GM19043 (cell line): ENCODE measurements at regions not wholly inside any gene's neighbourhood (a gene's known extent, or its start where the extent isn't known, plus 50 kb on each side); places are given as distances from the start of the nearest gene placed in this dataset.
"Not testable (repeated sequence)": the region's sequence is repeated elsewhere in the genome, so short reads cannot be mapped to it uniquely, and the experiment has no call there.

ENCODE experiments used
- ATAC-seq: cut with Tn5 transposase; IDR thresholded peaks from one replicate; pipeline ENCODE4 v1.9.1; 2021; ENCODE audit warnings: low read depth; ENCODE audit not compliant: unreplicated experiment

DNA sequence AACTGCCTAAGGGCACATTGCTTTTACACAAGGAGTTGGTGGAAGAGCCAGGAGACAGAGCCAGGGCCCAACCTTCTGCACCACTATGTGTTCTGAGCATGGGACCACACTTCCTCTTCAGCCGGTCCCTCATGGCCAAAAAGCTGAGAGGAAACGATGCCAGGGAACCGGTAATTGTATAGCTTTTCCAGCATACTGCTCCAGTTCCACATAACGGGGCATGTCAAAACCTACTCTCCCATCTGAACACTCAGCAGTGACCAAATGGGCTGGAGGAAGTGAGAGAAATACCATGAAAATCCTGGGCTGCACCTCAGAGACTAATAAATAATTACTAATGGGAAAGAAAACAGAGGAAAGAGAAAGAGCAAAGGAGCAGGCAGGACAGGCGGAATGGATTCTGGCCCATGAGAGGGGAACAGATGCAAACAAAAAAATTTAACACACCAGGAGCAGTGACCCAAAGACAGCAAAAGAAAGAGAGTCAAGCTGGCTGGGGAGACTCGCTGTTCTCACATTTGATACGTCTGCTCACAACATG, 52.0 kb upstream of the BMP2 start:
- no peak for ATAC-seq

DNA sequence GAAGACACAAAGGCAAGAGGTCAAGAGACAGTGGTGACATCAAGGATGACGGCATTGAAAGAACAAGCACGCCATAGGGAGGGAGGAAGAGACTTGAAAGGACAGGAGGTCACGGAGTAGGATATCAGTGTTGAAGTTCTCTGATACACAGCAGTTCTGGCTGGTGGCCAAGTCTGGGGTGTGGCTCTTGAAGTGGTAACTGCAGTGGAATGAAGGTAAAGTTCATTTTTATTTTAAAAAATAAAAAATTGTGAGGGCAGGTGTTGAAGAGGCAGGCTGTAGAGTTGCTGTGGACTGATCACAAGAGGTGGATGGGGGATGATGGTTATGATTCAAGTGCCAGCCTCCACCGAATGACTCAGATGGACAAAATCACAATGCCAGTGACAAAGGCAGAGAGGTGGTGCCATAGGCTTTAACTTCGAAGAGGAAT, 53.2 kb upstream of the BMP2 start:
- no peak for ATAC-seq

DNA sequence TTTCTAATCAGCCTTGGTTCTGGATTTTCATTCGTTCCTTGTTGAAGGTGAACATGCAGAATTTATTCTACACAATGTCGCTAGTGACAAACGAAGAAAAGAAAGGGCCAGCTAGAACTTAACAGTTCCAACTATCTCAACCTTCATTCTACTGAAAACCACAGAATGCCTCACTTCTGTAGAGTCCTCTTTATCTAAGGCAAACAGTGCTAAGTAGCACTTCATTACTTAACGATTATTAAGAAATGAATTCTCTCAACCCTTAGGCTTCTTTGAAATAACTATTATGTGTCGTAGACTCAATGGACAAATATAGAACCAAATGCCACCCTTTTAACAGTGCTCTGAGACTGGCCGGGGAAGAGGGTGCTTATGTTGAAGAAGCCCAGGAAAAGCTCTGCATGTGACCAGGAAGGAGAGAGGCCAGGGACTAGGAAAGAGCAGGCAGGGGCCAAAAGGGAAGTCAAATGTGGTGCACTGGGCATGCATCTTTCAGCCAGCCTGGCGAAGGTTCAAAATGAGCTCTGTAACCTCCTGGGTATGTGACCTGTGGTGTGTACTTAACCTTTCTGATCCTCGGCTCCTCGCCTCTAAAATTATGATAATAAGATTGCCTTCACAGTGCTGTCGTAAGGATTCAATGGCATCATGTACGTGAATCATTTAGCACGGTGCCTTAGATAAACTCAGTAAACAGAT, 55.4 kb upstream of the BMP2 start:
- no peak for ATAC-seq

DNA sequence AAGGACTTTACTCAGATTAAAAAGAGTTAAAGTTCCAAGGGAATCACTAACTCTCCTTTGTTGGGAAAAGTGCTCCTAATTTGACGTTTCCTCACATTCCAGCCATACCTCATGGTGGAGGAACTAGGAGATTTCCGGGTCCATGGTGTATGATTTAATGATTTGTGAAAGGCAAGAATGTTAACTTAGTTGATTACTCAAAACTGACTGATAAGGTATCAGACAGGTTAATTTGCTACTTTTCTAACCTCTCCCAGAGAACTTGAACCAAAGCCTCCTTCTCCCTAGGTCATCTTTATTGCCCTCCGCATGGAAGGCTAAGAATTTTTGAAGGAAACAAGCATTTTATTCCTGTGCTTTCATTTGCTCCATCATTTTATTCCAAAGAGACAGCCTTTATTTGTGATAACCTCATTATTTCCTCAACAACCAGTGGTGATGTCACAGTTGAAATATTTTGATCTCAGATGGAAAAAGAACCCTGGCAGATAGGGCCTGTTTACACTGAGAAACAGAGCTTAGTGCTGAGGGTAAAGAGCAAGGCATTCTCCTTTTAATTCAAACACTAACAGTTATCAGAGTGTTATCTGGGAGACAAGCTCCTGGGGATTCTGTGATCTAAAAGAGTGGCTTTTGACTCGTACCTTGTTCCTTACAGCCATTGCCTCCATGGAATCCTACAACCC, 57.4 kb upstream of the BMP2 start:
- ATAC-seq = no peak

DNA sequence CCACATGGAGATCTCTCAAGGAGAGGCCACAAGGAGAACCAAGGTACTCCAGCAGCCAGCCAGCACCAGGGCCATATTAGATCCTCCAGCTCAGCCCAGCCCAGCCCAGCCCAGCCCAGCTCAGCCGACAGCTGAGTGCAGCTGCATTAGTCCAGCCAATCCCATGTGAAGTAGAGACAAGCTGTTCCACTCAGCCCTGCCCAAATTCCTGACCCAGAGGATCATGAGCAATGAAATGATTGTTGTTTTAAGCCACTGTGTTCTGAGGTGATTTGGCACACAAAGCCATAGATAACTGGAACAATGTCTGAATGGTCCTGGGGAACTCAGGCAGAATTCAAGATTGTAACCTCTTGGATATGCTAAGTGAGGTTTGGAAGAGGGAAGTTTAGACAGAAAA, 59.5 kb upstream of the BMP2 start:
- no peak for ATAC-seq

DNA sequence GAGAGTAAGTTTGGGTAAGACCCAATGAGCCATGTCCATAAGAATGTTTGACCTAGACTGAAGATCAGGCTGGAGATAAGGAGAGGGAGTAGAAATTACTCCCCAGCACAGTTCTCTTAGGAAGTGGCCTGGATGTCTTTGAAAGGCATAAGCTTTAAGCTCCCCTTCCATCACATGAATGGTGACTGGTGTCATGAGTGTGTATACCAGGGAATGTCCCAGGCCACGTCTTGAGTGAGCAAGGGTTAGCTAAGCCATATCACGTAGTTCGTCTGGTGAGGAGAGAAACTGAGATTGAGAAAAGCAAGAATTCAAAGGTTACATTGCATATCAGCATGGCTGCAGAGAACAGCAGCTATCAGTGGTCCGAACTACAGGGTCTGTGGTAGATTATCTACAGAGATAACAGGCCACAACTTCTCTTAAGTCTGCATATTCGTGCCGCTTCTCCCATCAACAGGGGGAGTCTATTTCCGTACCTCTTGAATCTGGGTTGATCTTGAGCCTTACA, 60.1 kb upstream of the BMP2 start:
- ATAC-seq = no peak

DNA sequence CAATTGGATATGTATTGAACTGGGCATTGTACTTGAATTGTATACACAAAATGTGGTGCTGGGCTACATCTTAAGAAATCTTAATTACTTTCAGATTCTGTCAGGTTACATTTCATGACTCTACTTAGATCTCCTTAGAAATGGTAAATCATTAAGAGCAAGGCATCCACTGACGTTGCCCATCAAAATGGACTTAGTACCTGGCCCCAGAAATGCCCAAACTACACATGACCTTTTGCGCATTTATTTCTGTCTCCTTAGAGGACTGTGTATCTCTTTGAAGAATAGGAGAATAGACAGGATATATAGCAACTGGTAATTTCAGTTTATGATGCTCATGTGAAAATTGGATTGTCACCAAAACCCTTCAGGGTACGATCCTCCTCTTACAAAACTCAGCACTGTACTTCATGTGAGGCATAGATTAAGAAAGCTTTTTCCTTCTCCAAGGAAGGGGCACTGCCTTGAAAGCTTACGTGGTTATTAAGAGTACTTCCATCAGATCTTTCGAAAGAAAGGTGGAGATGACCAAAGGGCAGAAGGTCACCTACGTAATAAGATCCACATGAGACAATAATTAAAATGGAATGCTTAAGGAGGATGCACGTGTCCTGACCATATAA, 61.4 kb upstream of the BMP2 start:
- ATAC-seq = no peak

DNA sequence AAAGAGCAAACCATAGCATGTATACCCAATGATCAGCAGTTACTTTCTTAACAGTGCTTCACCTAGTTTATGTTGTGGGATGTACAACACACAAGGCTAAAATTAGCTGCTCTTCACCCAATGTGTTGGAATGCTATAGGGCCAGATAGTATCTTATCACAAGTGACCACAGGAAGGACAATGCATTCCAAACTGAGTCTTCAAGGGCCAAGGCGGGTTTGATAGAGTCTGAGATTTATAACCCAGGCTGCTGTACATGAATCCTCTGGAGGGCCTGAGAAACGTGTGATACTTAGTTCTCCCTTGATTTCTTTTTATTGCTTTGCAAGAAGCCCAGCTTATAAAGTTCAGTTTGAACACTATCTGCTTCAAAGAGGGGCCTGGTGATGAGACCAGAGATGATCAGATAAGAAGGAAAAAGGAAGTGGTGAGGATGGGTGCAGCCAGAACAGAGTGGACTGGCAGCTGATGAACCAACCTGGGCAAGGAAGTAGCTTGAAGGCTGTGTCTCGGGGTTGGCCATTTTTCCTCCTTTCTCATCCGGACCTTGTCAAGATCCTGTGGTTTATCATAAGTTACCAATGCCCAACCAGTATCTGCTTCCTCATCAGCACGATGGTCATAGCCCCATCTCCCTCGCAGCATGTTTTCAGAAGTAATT, 62.2 kb upstream of the BMP2 start:
- ATAC-seq = no peak

DNA sequence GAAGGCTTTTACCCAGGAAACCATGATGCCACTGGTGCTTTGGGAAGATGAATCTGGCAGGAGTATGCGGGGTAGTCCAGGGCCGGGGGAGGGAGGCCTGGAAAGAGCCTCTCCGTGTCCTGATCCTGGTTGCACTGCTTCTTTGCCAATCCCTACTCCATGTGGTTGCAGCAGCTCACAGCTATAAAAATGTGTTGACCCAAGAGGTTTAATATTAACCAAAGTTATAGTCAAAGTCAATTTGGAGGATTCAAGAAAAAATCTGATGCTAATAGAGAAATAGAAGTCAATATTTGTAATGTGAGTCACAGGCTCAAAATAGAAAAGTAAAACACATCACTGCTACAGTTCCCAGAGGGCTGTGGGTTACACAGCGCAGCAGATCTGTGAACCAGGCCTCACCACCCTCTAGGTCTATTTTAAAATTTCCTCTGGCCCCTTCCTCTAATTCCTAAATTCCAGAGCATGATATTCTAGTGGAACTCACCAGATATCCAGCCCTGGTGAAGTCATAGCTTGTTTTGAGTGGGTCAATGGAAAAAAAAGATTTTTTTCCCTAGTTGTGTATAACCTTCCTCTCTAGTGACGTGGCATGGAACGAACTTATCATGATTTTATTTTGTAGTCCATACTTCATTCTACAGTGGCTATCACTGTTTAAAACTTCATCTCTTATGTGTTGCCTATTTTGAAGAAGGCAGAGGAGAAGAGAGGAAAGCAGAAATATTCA, 63.2 kb upstream of the BMP2 start:
- no peak for ATAC-seq

DNA sequence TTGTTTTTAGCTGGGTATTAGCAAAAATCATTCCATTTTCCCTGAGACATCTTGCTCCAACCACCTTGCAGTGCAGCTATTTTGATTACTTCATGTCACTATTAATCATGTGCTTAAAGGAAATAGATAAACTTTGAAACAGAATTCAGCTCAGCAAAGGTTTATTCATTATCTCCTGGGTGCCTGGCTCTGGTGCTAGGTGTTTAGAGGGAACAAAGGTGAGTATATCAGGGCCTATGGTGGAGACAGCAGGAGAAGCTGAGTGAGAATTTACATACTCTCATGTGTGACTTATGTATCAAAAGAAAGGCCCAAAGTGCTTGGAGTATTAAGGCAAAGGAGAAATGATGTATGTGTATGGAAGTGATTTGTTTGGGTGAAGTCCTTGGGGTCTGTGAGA, 63.8 kb upstream of the BMP2 start:
- no peak for ATAC-seq

DNA sequence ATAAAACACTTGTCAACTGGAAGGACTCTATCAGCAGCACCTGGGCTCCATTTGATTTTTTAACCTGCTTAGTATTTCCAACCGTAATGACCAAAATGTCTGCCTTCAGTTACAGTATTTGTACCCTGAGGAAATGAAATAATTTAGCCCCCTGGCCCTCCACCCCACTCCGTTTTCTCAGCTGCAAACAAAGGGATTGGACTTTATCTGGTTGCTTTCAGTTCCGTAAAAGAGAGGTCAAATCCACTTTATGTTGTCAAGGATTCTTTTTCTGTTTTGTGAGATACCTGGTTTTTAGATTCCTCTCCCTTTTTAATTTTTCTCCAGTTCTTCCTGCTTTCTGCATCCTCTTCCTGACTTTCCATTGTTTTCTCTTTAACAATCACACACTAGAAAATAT, 64.4 kb upstream of the BMP2 start:
- ATAC-seq = no peak

DNA sequence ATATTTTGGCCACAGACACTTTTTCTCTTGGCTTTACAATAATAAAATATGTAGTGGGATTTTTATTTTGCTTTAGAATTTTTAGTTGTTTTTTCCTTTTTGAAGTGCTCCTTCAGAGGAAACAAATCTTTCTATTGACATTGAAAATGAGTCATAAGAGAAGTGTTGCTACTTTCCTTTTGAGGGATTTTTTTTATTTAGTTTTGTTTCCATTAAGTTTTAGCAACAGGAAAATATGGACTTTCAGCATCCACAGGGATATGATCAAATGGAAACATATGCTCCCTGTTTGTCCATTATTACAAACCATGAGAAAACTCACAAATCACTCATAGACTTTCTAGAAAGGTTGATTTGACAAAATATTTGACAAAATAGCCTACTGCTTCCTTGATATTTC, 65.3 kb upstream of the BMP2 start:
- no peak for ATAC-seq

DNA sequence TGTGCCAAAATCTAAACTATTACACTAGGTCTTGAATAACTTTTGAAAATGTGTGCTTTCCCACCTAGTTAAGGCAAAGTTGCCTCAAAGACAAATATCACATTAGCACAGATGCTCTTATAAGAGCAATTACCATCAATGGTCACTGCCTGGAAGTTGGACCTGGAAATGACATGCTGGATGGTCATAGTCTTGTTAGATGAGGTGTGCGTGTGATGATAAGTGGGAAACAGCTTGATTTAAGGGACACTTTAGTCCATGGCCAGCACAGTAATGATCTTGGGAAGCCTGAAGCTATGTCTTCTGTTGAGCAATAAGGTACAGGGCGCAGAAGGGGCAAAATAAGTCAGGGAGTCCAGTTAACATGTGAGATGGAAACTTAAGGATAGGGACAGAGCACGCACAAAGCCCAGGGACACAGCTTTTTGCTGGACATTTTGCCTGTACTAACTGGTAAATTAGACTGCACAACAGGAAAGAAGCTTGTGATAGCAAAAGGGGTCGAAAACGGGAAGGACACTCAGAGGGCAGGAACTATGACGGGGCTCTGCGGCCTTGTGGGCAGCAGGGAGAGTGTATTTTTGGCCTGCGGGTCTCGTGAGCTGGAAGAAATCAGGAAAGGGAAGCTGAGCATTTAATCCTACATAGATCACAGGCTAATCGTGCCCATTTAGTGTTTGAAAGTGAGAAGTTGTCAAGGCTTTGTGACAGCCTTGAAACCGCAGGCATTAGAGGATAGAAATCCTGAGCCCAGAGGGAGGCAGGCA, 66.7 kb upstream of the BMP2 start:
- ATAC-seq = no peak

DNA sequence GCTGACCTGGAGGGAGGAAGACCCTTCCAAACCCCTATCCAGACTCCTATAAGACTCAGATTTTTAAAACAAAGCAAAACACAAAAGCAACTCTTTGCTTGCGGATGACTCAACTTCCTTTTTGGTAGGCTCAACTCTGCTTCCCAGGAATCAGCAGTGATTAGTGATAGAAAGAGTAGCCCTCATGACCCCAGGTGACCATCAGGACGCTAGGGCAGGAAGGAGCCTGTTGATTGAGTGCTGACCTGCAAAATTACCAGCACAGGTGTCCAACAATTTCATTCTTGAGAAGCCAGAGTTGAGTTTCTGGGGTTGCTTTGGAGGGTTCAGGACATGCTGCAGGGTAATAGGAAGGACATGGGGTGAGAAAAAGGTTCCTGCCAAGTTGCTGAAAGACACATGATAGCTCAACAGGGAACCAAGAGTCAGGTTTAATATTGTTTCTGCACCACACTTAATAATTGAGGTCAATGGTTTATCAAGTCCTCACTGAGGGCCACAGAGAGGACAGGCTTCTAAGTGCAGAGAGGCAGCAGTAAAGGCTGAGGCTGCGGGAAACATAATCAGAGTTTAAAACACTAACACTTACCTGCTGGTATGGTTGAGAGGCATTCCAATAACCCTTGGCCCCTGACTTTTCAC, 67.4 kb upstream of the BMP2 start:
- no peak for ATAC-seq

DNA sequence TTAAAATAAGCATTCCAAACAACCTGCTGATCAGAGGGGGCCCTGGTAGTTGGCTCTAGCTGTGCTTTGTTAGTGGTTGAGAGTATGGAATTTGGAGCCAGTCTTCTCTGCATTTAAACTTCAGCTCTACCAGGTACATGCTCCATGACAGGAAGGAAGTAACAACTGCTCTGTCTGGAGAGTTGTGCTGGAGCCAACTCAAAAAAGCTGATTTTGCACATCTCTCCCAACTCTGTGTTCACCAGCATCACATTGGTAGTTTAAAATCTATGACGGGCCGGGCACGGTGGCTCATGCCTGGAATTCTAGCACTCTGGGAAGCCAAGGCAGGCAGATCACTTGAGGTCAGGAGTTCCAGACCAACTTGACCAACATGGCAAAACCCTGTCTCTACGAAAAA, 68.8 kb upstream of the BMP2 start:
- no peak for ATAC-seq

DNA sequence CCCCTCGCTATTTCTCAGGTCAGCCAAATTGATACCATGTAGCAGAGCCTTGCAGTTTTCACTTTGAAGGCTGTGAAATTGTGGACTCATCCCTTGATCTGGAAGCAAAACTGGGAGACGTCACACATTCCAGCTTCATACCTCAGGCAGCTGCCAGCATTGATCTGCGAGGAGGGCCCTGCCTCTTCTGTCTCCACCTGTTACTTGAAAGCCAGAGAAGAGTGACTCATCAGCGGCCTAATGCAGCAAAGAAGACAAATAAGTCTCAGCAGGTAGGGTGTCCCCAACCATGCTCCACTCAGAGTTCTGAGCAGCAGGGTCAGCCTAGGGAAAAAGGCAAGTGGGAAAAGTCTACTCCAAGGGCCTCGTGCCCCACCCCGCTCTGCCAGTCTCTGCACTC, 69.4 kb upstream of the BMP2 start:
- no peak for ATAC-seq

DNA sequence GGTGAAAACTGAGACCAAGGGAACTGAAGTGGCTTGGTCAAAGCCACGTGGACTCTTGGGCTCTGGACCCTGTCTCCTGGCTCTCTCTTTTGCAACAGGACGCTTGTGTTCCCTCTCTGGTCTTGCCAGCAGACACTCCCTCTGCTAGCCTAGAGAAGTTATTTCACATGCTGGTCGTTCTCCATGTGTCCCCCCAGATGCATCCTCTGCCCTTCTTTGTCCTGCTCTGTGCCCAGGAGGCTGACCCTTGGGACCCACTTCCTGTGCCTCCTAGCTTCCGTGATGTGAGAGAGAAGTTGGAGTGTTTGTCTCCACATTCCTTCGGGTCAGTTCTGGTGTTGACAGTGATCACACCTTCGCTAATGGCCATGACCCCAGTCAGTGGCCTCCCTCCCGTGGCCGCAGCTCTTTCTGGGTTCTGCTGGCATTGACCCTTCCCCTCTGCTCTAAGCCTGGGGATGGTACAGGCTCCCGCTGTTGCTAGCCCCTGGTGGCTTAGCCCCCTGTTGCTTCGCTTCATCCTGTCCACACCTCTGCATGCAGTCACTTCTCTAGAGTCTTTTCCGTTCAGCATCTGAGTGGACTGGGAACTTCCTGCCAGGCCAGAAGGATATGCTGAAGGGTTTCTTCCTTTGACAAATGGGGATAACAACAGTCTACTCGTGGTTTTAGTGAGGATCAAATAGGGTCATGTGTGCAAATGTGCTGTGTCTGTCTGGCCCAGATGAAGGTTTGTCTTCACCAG, 70.1 kb upstream of the BMP2 start:
- no peak for ATAC-seq

DNA sequence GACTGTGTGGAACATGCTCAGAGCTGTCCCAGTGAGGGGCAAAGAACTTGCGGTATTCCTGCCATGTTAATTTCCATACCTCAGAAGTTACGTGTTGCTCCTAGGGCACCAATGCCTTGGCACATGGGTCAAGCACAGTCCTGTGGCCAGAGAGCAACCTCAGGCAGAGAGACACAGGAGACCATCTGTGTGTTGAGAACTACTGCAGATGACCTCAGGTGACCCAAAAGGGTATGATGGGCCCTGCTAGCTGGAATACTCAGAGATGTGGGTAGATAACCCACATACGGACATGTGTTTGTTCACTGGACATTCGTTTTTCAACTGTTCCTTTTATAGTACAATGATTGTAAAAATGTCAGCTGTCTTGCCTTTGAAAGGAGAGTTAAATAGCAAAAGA, 71.5 kb upstream of the BMP2 start:
- ATAC-seq = no peak

DNA sequence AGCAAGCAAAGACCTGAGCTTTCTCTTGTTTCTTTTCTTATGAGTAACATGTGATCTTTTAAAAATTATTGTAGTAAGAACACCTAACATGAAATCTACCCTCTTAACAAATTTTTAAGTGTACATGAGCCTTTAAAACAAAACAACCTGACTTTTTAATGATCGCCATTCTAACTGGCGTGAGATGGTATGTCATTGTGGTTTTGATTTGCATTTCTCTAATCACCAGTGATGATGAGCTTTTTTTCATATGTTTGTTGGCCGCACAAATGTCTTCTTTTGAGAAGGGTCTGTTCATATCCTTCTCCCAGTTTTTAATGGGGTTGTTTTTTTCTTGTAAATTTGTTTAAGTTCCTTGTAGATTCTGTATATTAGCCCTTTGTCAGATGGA, 73.7 kb upstream of the BMP2 start:
- ATAC-seq = not testable (repeated sequence)
